AG04449 (cell line): ENCODE measurements at regions not wholly inside any gene's neighbourhood (a gene's known extent, or its start where the extent isn't known, plus 50 kb on each side); places are given as distances from the start of the nearest gene placed in this dataset.

Experiments used
- CTCF ChIA-PET: fragments of 350-600 bp; formaldehyde crosslinking; extraction: SDS; loops from one replicate; lab custom pipeline; 2021; ENCODE audit warnings: antibody characterized with exemption; lab: Yijun Ruan, JAX
- POLR2A ChIA-PET: fragments of 400-600, 350-600 bp; formaldehyde crosslinking; extraction: SDS; loops from one replicate; lab custom pipeline; 2020; ENCODE audit warnings: antibody characterized with exemption, inconsistent platforms; lab: Yijun Ruan, JAX
- DNase-seq: peaks from one replicate; pipeline ENCODE4 v3.0.0-alpha.2; 2010; ENCODE audit warnings: low read depth, low spot score
- H3K4me3 ChIP-seq: 2 replicates; pipeline ENCODE4 v1.5.1; 2011; ENCODE audit warnings: low read depth, mild to moderate bottlenecking, control low read depth, low read length
- TF ChIP-seq, protein P1 (sequence below): IDR thresholded peaks from one replicate; pipeline ENCODE4 v1.5.1; 2011; ENCODE audit warnings: mild to moderate bottlenecking, moderate library complexity, low read length, control low read depth, inconsistent platforms; ENCODE audit not compliant: insufficient read depth; ENCODE audit errors: missing control alignments

DNA sequence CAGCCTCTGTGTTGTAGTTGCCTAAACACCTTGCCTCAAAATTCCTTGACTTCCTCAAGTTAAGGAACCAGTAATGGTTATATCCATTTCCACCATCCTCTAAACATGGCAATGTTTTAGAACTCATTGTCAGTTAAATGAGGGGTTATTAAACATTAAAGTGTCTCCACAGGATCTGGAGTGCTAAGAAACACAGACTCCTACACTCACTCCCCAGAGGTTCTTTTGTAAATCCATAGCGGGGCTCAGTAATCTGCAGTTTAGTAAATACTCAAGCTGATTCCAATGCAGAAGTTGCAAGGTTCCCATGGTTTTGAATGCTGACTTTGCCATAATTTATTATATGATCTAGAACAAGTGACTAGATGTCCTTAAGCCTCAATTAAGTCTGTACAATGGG is 245.5 kb downstream of the GPAT3 start:
- DNase-seq: no peak
- TF ChIP-seq, protein P1, sequence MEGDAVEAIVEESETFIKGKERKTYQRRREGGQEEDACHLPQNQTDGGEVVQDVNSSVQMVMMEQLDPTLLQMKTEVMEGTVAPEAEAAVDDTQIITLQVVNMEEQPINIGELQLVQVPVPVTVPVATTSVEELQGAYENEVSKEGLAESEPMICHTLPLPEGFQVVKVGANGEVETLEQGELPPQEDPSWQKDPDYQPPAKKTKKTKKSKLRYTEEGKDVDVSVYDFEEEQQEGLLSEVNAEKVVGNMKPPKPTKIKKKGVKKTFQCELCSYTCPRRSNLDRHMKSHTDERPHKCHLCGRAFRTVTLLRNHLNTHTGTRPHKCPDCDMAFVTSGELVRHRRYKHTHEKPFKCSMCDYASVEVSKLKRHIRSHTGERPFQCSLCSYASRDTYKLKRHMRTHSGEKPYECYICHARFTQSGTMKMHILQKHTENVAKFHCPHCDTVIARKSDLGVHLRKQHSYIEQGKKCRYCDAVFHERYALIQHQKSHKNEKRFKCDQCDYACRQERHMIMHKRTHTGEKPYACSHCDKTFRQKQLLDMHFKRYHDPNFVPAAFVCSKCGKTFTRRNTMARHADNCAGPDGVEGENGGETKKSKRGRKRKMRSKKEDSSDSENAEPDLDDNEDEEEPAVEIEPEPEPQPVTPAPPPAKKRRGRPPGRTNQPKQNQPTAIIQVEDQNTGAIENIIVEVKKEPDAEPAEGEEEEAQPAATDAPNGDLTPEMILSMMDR: no peak
- no peak overlapping the region for H3K4me3 ChIP-seq
- ChIA-PET CTCF (interaction anchor here (1.0 to 1.3 kb wide), 3 partner anchors 10 to 181 kb away, joined by 3 read pairs; no protein-coding TSS in a partner anchor), POLR2A (no interaction called here)

DNA sequence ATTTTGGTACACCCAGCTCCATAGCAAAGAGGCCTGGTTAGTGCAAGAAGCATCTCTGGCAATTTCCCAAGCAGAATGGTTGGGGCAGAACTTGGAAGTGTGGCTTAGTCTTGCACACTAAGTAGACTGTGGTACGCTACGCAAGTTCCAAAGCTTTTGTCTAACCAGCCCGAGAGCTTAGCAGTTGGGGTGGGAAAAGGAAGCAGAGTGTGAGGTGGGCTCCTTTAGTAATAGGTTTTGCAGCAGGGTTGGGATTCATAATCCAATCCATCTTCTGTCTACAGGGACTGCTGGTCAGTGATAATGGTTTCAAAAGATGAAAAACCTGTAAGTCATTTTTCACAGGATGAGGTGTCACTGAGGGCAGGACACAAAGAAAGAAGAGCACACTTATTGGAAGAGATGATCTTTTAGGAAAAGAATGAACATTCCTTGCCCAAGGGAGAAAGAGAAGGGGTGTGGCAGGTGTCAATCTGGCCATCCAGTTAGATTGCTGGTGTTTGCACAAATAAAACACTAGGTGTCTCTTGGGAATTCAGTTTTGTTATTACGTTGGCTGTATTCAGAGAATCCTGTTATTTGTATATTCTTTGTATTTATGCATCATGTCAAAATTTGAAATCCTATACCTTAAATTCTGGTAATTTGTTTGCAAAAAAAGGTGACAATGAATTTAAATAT is 244.3 kb downstream of the GPAT3 start:
- TF ChIP-seq, protein P1: no peak
- no peak overlapping the region for H3K4me3 ChIP-seq
- ChIA-PET POLR2A (no interaction called here), CTCF (interaction anchor here (0.8 to 1.3 kb wide), 4 partner anchors 9 to 181 kb away, joined by 3 to 9 read pairs (median 4); no protein-coding TSS in a partner anchor)
- no peak for DNase-seq

DNA sequence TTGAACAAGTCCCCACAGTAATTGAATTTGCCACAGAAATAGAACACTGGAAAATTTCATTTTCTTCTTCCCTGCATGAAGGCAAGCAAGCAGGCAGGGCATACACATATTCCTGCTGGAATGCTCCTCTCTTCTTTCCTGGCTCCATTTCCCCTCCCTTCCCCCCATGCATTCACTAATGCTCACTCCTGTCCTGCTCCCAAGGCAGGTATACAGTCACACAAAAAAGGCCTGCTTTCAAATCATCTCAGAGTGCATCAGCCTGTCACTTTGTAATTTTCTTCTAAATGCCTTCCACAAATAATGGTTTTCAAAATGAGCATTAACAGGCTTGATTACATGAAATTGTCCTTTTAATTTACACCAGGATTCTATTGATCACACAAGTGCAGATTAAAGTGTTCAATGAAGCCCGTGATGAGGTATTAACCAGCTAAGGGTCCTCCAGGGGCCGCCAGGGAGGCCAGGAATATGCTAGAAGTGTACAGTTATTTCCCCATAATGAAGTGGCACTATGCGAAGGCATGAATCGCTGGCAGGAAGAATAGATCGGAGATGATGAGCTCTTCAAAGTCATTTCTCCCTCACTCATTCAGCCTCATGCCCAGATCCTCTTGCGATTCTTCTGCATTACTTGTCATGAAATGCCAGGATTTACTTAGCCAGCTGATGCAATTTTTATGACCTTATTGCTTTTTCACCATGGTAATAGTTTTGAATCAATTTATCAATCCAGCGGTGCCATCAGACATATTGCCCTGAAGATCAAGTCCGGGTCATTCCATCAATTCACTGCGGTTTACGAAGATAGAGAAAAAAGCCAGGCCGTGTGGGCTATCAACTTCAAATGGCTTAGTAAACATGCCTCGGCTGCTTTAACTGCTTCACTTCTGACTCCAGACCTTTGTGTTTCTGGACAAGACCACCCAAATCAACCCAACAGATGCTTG is 243.5 kb downstream of the GPAT3 start:
- TF ChIP-seq, protein P1: no peak
- DNase-seq: no peak
- CTCF ChIA-PET: interaction anchor here (0.8 to 1.3 kb wide), 3 partner anchors 9 to 182 kb away, joined by 3 to 9 read pairs (median 6); no protein-coding TSS in a partner anchor
- POLR2A ChIA-PET: no interaction called here
- H3K4me3 ChIP-seq: no peak overlapping the region

DNA sequence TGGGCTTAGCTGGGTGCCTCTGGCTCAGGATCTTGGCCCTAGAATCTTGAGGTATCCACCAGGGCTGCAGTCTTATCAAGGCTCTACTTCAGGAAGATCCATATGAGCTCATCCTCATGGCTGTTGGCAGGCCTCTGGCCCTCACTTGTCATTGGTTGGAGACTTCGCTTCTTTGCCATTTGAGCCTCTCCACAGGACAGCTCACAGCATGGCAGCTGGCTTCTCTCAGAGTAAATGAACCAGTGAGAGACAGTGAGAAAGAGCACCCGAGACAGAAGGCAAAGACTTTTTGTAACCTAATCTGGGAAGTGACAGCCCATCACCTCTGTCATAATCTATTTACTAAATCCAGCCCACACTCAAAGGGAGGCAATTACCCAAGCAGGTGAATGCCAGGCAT is 236.8 kb downstream of the GPAT3 start:
- ChIA-PET CTCF (interaction anchor here (0.9 to 5.8 kb wide), 2 partner anchors 9 to 190 kb away, joined by 3 to 206 read pairs; no protein-coding TSS in a partner anchor), POLR2A (interaction anchor here (0.6 kb wide), 1 partner anchor 579 kb away, joined by 3 read pairs; no protein-coding TSS in a partner anchor)
- TF ChIP-seq, protein P1: no peak
- no peak for DNase-seq
- no peak overlapping the region for H3K4me3 ChIP-seq

DNA sequence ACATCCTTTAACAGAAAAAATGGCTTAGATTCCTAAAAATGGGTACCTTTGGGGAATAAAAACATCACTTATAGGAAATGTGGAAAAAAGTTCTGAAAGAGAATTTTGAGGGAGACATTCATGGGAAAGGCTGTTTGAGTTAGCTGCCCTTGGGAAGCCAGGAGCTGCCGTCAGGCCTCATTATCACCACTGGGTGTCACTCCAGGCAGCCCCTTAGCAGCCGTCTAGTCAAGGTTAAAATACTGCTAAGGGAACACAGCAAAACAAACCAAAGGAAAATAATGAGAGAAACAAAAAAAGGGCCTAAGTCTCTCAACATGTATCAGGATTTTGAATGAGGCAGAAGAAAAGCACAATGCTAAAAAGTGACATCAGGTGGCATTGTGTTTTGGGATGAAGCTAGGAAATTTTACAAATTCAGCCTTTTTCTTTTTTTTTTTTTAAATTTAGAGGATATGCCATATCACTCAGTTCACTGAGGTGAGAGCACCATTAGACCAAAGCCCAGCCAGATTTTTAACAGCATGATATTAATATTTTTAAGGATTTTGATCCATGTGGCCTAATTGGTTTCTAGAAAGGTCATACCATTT is 235.3 kb downstream of the GPAT3 start:
- peak; percentile 24 for DNase-seq
- ChIA-PET CTCF (interaction anchor here (0.6 to 5.8 kb wide), 32 partner anchors 8 to 740 kb away, joined by 3 to 206 read pairs (median 4); no protein-coding TSS in a partner anchor), POLR2A (no interaction called here)
- TF ChIP-seq, protein P1: peak; percentile 84
- no peak overlapping the region for H3K4me3 ChIP-seq
